Mammary epithelial cell (primary cell): ENCODE measurements at regions not wholly inside any gene's neighbourhood (a gene's known extent, or its start where the extent isn't known, plus 50 kb on each side); places are given as distances from the start of the nearest gene placed in this dataset.

Experiments
- EZH2 ChIP-seq: IDR thresholded peaks from 2 replicates; pipeline ENCODE4 v1.6.1; 2012; ENCODE audit warnings: low read length, inconsistent platforms, borderline replicate concordance
- TF ChIP-seq, protein P1 (sequence below), 2 donors: IDR thresholded peaks in 1 of 2; conservative IDR thresholded peaks in 1 of 2; 2 replicates each; pipeline ENCODE4 v1.5.1; 2011 to 2012; ENCODE audit warnings: inconsistent platforms in 2 of 2, low read length in 2 of 2, mild to moderate bottlenecking in 2 of 2, control low read depth in 1 of 2, low read depth in 1 of 2; ENCODE audit not compliant: insufficient read depth in 1 of 2; ENCODE audit errors: extremely low read depth in 1 of 2

DNA sequence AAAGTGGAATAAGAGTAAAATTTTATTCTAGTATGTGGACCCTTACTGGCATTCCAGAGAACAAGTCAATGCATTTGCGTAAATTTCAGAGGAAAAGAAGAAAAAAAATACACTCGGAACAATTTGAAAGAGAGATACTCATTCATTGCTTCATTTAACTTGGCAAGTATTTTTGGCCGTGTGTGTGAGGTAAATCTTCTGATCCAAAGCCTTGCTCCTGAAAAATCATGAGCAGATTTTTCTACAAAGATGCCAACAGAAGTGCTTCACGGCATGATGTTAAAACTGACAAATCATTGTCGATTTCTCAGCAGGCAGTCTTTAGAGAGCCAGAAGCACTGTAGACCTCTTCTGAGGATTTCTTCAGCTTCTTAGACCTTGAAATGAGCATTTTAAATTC, 194.0 kb downstream of the COX18 start:
- no peak for TF ChIP-seq EZH2
- TF ChIP-seq, protein P1, sequence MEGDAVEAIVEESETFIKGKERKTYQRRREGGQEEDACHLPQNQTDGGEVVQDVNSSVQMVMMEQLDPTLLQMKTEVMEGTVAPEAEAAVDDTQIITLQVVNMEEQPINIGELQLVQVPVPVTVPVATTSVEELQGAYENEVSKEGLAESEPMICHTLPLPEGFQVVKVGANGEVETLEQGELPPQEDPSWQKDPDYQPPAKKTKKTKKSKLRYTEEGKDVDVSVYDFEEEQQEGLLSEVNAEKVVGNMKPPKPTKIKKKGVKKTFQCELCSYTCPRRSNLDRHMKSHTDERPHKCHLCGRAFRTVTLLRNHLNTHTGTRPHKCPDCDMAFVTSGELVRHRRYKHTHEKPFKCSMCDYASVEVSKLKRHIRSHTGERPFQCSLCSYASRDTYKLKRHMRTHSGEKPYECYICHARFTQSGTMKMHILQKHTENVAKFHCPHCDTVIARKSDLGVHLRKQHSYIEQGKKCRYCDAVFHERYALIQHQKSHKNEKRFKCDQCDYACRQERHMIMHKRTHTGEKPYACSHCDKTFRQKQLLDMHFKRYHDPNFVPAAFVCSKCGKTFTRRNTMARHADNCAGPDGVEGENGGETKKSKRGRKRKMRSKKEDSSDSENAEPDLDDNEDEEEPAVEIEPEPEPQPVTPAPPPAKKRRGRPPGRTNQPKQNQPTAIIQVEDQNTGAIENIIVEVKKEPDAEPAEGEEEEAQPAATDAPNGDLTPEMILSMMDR (conservative IDR thresholded peaks at IDR 0.05 in 1 of 2, IDR thresholded peaks at IDR 0.05 in 1 of 2; ENCODE audit: extremely low read depth in 1 of 2, insufficient read depth in 1 of 2, low read depth in 1 of 2, low read length in 2 of 2), result no peak
